ENCODE measurements at regions not wholly inside any gene's neighbourhood (a gene's known extent, or its start where the extent isn't known, plus 50 kb on each side); places are given as distances from the start of the nearest gene placed in this dataset.

DNA sequence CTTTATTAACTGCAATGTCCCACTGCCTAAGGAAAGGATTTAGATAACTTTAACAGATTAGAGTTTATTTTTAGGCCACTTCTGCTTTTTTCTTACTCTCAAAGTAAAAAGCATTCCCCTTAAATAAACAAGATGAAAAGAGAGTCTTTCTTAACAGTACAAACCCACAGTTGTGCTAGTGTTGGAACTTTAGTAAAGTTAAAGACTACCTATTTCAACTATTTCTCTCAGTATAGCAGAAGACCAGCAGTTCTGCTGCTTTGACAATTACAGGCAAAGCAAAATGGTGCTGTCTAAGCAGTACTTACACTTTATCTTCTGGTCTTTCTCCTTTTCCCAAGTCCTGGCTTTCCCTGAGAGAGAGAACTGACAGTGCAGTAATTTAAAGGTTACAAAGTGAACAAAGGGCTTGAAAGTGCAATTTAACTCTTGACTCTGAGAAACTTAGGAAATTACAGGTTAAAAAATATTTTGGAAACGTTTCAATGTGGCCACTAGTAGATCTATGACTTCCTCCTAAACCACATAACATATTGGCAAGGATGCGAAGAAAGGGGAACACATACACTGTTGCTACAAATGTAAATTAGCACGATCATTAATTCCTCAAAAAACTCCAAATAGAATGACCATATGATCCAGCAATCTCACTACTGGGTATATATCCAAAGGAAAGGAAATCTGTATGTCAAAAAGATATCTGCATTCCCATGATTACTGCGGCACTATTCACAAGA, 135.4 kb upstream of the POGK start:
- Histone ChIP-seq H3K36me3 (ENCODE audit: low read depth) (no peaks in the 10 kb centered on the region), H3K4me3 (no peak overlapping the region), H3K4me1 (ENCODE audit: low read depth) (no peaks in the 10 kb centered on the region), H3K9me3 (no peaks in the 10 kb centered on the region)
- intact Hi-C loops (cut with DNase I, micrococcal nuclease), result no loop called here
- DNase-seq (no peak), ATAC-seq (no peak)
- TF ChIP-seq, protein P1, sequence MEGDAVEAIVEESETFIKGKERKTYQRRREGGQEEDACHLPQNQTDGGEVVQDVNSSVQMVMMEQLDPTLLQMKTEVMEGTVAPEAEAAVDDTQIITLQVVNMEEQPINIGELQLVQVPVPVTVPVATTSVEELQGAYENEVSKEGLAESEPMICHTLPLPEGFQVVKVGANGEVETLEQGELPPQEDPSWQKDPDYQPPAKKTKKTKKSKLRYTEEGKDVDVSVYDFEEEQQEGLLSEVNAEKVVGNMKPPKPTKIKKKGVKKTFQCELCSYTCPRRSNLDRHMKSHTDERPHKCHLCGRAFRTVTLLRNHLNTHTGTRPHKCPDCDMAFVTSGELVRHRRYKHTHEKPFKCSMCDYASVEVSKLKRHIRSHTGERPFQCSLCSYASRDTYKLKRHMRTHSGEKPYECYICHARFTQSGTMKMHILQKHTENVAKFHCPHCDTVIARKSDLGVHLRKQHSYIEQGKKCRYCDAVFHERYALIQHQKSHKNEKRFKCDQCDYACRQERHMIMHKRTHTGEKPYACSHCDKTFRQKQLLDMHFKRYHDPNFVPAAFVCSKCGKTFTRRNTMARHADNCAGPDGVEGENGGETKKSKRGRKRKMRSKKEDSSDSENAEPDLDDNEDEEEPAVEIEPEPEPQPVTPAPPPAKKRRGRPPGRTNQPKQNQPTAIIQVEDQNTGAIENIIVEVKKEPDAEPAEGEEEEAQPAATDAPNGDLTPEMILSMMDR (IDR thresholded peaks at IDR 0.05), result no peak

DNA sequence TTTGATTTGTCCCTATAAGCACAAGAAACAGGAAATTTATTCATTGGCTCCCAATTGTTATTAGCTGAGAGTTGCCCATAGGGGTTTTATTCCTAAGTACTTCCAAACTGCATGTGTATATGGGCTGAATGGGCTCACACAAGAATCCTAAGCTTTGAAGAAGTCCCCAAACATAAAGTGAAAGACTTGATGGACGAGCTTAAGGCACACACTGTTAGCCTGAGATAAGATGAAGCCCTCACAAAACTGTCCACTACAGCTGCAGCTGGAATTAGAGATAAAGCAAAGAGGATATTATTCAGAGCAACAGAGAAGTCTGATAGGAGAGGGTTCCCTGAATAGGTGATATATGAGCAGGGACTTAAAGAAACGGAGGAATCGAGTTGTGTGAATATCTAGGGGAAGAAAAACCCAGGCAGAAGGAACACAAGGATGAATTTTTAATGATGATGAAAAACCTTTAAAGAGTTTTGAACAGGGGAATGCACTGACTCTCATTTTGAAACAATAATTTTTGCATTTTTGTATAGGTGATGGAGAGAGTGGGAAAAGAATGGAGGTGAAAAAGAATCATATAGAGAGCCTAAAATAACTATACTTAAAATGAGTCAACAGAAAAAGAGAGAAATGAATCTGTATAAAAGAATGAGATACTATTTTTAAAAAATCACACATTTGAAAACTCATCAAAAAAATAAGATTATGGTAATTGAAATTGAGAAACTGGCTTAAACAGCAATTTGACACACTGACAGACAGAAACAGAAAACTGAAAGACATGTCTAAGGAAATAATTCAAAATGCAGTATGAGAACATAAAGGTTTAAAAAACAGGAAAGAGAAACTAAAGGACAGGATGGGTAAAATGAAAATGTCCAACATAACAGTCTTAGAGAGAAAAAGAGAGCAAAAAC, 133.6 kb upstream of the POGK start:
- Histone ChIP-seq H3K4me3 (no peak overlapping the region), H3K9me3 (no peaks in the 10 kb centered on the region), H3K4me1 (ENCODE audit: low read depth) (no peaks in the 10 kb centered on the region), H3K36me3 (ENCODE audit: low read depth) (no peaks in the 10 kb centered on the region)
- TF ChIP-seq, protein P1 (IDR thresholded peaks at IDR 0.05), result no peak
- intact Hi-C loops (cut with DNase I, micrococcal nuclease), result no loop called here
- DNase-seq (no peak), ATAC-seq (no peak)

DNA sequence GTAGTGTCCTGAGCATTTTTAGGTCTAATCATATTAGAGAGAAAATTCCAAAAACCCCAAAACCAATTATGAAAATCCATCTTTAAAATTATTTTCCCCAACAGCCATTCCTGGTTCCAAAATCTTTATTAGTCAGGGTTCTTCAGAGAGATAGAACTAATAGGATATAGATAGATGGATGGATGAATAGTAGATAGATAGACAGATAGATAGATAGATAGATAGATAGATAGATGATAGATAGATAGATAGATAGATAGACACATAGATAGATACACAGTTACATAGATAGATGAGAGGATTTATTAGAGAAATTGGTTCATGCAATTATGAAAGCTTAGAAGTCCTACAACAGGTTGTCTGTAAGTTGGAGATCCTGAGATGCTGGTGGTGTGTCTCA, 122.7 kb upstream of the POGK start:
- Histone ChIP-seq H3K4me1 (ENCODE audit: low read depth) (no peaks in the 10 kb centered on the region), H3K36me3 (ENCODE audit: low read depth) (no peaks in the 10 kb centered on the region), H3K9me3 (peaks cover 13% of the 10 kb centered on the region), H3K4me3 (no peak overlapping the region)
- ATAC-seq (no peak), DNase-seq (no peak)
- TF ChIP-seq, protein P1 (IDR thresholded peaks at IDR 0.05), result no peak
- intact Hi-C loops (cut with DNase I, micrococcal nuclease), result no loop called here

DNA sequence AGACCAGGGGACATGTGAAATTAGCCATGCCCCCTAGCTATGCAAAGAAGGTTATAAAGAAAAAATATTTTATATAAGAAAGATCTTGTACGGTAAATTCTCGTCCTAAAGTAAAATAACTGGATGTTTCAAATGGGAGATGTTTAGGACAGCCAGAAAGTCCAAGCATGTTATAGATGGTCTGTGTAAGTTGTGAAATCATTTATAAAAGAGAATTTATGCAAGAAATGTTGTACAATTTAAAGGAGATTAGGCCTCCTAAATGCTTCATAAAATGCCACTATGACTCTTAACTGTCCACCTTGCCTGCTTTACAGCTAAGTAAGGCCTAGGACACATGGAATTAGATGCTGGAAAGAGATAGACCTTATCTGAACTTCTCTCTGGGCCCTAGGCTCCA, 118.1 kb upstream of the POGK start:
- H3K4me1 ChIP-seq (ENCODE audit: low read depth), result no peaks in the 10 kb centered on the region
- intact Hi-C loops (cut with DNase I, micrococcal nuclease), result no loop called here
- TF ChIP-seq, protein P1 (IDR thresholded peaks at IDR 0.05), result no peak
- H3K9me3 ChIP-seq, result peaks cover 25% of the 10 kb centered on the region
- H3K36me3 ChIP-seq (ENCODE audit: low read depth), result no peaks in the 10 kb centered on the region
- H3K4me3 ChIP-seq, result no peak overlapping the region
- no peak for ATAC-seq
- DNase-seq, result no peak

DNA sequence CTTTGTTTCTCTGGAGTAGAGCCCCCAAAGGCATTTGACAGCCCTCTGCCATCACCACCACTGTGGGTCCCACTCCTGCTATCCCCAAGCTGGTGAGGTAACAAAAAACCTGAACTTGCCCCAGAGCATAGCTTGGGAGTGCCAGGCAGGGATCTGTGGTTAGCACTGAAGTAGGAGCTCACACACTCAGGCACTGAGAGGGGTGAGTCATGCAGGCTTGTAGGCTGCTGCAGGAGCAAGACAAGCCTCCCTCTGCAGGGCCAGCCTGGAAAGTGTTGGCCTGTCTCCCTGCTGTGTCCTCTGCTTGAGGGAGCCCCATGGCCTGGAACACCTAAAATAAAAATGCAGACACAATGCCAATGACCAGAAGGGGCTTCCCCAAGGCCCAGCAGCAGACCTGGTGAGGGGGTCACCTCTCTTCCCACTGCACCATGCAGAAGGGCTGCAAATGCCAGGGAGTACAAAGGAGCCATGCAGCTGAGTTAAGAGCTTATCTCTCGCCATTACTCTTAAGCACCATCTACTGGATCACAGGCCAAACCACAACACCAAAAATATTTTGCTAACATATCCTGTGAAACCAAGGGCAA, 108.9 kb upstream of the POGK start:
- Histone ChIP-seq H3K4me3 (no peak overlapping the region), H3K36me3 (ENCODE audit: low read depth) (no peaks in the 10 kb centered on the region), H3K4me1 (ENCODE audit: low read depth) (no peaks in the 10 kb centered on the region), H3K9me3 (no peaks in the 10 kb centered on the region)
- intact Hi-C loops (cut with DNase I, micrococcal nuclease), result no loop called here
- ATAC-seq (no peak), DNase-seq (no peak)
- TF ChIP-seq, protein P1 (IDR thresholded peaks at IDR 0.05), result no peak

All from mucosa of descending colon (tissue), 3 donors.